ENCODE measurements at regions not wholly inside any gene's neighbourhood (a gene's known extent, or its start where the extent isn't known, plus 50 kb on each side); places are given as distances from the start of the nearest gene placed in this dataset.

DNA sequence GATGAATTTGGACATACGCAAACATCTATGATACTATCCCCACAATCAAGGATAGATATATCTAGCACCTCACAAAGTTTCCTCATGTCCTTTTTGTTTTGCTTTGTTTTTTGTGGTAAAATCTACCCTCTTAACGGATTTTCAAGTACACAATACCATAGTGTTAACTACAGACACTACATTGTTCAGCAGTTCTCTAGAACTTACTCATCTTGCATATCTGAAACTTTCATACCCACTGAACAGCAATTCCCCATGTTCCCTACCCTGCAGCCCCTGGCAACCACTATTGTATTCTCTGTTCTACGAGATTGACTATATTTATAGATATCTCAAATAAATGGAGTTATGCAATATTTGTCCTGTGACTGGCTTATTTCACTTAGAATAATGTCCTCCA, 58.1 kb upstream of the TJP1 start:
- TF ChIP-seq CTCF (conservative IDR thresholded peaks at IDR 0.05; ENCODE audit: low read length) (no peak), EZH2phosphoT487 (IDR thresholded peaks at IDR 0.05; ENCODE audit: borderline replicate concordance, low read depth, low read length) (no peak)
- no peaks in the 10 kb centered on the region for H3K36me3 ChIP-seq (ENCODE audit: insufficient read depth, low read length)
- H3K4me3 ChIP-seq (ENCODE audit: low read depth, low read length, poor library complexity, severe bottlenecking): no peak overlapping the region
- no peak overlapping the region for H3K27ac ChIP-seq (ENCODE audit: low read depth, low read length, poor library complexity, severe bottlenecking)
- no peaks in the 10 kb centered on the region for H3K79me2 ChIP-seq (ENCODE audit: insufficient read depth, low read depth, low read length)
- H3K4me1 ChIP-seq (ENCODE audit: insufficient read depth, low read length, poor library complexity, severe bottlenecking): no peaks in the 10 kb centered on the region
- no peak overlapping the region for H2AFZ ChIP-seq (ENCODE audit: low read length)
- intact Hi-C loops (cut with micrococcal nuclease; ENCODE audit: unreplicated experiment): no loop called here
- ChIA-PET CTCF (ENCODE audit: unreplicated experiment) (no interaction called here), POLR2A (no interaction called here)
- H3K4me2 ChIP-seq (ENCODE audit: low read length): no peak overlapping the region
- no TSS peak for BruUV-seq (replicated peaks)
- H3K9me2 ChIP-seq (ENCODE audit: insufficient read depth, low read length): no peaks in the 10 kb centered on the region
- DNase-seq (ENCODE audit: low spot score): no peak
- H4K20me1 ChIP-seq (ENCODE audit: insufficient read depth, low read length): no peaks in the 10 kb centered on the region
- no peaks in the 10 kb centered on the region for H3K9me3 ChIP-seq (ENCODE audit: low read length)

DNA sequence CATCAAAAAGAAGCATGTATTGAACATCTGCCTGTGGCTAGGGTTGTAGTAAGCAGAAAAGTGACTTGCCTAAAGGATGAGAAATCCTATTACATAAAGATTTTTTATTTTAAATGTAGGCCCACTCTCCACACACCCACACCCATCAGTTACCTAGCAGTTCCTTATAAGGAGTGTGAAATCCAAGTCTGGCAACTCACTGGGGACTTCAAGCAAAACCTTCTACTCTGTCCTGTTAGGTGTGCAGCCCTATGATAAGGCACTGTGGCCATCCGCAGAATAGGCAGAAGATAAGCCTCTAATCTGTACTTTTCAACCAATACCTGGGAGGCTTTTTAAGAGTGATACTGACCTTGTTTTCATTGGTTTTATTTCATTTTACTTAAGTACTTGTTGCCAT, 52.7 kb upstream of the TJP1 start:
- no peaks in the 10 kb centered on the region for H3K79me2 ChIP-seq (ENCODE audit: insufficient read depth, low read depth, low read length)
- no TSS peak for BruUV-seq (replicated peaks)
- no peaks in the 10 kb centered on the region for H3K9me2 ChIP-seq (ENCODE audit: insufficient read depth, low read length)
- no peaks in the 10 kb centered on the region for H3K4me1 ChIP-seq (ENCODE audit: insufficient read depth, low read length, poor library complexity, severe bottlenecking)
- H3K4me3 ChIP-seq (ENCODE audit: low read depth, low read length, poor library complexity, severe bottlenecking): no peak overlapping the region
- POLR2A ChIA-PET: no interaction called here
- no peaks in the 10 kb centered on the region for H4K20me1 ChIP-seq (ENCODE audit: insufficient read depth, low read length)
- no peak for DNase-seq (ENCODE audit: low spot score)
- CTCF ChIA-PET (ENCODE audit: unreplicated experiment): no interaction called here
- TF ChIP-seq CTCF (conservative IDR thresholded peaks at IDR 0.05; ENCODE audit: low read length) (no peak), EZH2phosphoT487 (IDR thresholded peaks at IDR 0.05; ENCODE audit: borderline replicate concordance, low read depth, low read length) (no peak)
- H3K9me3 ChIP-seq (ENCODE audit: low read length): no peaks in the 10 kb centered on the region
- H2AFZ ChIP-seq (ENCODE audit: low read length): no peak overlapping the region
- H3K4me2 ChIP-seq (ENCODE audit: low read length): no peak overlapping the region
- H3K27ac ChIP-seq (ENCODE audit: low read depth, low read length, poor library complexity, severe bottlenecking): no peak overlapping the region
- no peaks in the 10 kb centered on the region for H3K36me3 ChIP-seq (ENCODE audit: insufficient read depth, low read length)
- intact Hi-C loops (cut with micrococcal nuclease; ENCODE audit: unreplicated experiment): no loop called here

DNA sequence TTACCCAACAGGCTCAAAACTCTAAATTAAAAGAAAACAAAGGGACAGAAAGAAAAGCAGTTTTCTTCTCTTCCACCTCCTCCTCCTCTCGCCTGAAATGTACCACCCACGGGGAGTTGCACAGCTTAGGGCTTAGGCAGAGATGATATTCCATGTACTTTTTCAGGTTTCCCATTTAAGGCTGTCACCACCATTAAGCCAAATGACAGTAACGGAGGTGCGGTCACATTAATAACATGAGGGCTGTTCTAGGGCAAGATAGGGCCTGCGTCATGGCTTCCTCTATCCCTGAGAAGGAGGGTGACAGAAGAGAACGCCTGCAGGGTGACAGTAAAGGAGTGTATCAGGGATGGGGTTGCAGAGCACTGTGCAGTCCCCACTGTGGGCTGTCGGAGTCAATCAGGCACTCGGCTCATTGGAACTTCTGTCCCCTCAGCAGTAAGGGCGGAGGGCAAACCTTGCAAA, 51.7 kb upstream of the TJP1 start:
- DNase-seq (ENCODE audit: low spot score): no peak
- H3K79me2 ChIP-seq (ENCODE audit: insufficient read depth, low read depth, low read length): no peaks in the 10 kb centered on the region
- BruUV-seq (replicated peaks): no TSS peak
- H2AFZ ChIP-seq (ENCODE audit: low read length): no peak overlapping the region
- intact Hi-C loops (cut with micrococcal nuclease; ENCODE audit: unreplicated experiment): no loop called here
- no peak overlapping the region for H3K4me3 ChIP-seq (ENCODE audit: low read depth, low read length, poor library complexity, severe bottlenecking)
- H4K20me1 ChIP-seq (ENCODE audit: insufficient read depth, low read length): no peaks in the 10 kb centered on the region
- POLR2A ChIA-PET: no interaction called here
- H3K4me2 ChIP-seq (ENCODE audit: low read length): no peak overlapping the region
- H3K9me3 ChIP-seq (ENCODE audit: low read length): no peaks in the 10 kb centered on the region
- H3K4me1 ChIP-seq (ENCODE audit: insufficient read depth, low read length, poor library complexity, severe bottlenecking): no peaks in the 10 kb centered on the region
- no peaks in the 10 kb centered on the region for H3K36me3 ChIP-seq (ENCODE audit: insufficient read depth, low read length)
- H3K27ac ChIP-seq (ENCODE audit: low read depth, low read length, poor library complexity, severe bottlenecking): no peak overlapping the region
- H3K9me2 ChIP-seq (ENCODE audit: insufficient read depth, low read length): no peaks in the 10 kb centered on the region
- TF ChIP-seq EZH2phosphoT487 (IDR thresholded peaks at IDR 0.05; ENCODE audit: borderline replicate concordance, low read depth, low read length) (no peak), CTCF (conservative IDR thresholded peaks at IDR 0.05; ENCODE audit: low read length) (no peak)
- CTCF ChIA-PET (ENCODE audit: unreplicated experiment): no interaction called here
